Urothelium cell line (cell line): ENCODE measurements at regions not wholly inside any gene's neighbourhood (a gene's known extent, or its start where the extent isn't known, plus 50 kb on each side); places are given as distances from the start of the nearest gene placed in this dataset.
A peak's percentile ranks its signal among the peaks of the same experiment; 100 is the strongest.

ENCODE experiments used
- DNase-seq: peaks from one replicate; pipeline ENCODE4 v3.0.0; 2011; ENCODE audit warnings: low spot score, mixed read lengths
- FAIRE-seq: peaks from 2 replicates; lab custom pipeline; 2011; peaks lifted over from hg19 to GRCh38; lab: Jason Lieb, UNC

- FAIRE-seq (no peak), DNase-seq (no peak)
Measured at GRCh38 chr4:123904882-123905281, 508.3 kb downstream of the SPRY1 start.

- FAIRE-seq (no peak), DNase-seq (no peak)
Measured at GRCh38 chr4:123913598-123913997, 517.0 kb downstream of the SPRY1 start.

GRCh38 chr4:123916821-123917220 lies 520.2 kb downstream of the SPRY1 start:
- FAIRE-seq: no peak
- no peak for DNase-seq

- DNase-seq: no peak
Measured at GRCh38 chr4:123919576-123920098, 523.0 kb downstream of the SPRY1 start.

GRCh38 chr4:123921339-123921738 lies 524.7 kb downstream of the SPRY1 start:
- no peak for FAIRE-seq
- no peak for DNase-seq

More at GRCh38 chr4:123919576-123920098, 523.0 kb downstream of the SPRY1 start:
- no peak for FAIRE-seq

- DNase-seq: no peak
- FAIRE-seq: no peak
Measured at GRCh38 chr4:123922847-123923246, 526.3 kb downstream of the SPRY1 start.

GRCh38 chr4:123924536-123924935 lies 527.9 kb downstream of the SPRY1 start:
- DNase-seq (no peak), FAIRE-seq (no peak)

- no peak for FAIRE-seq
- no peak for DNase-seq
Measured at GRCh38 chr4:123929565-123929964, 533.0 kb downstream of the SPRY1 start.

- DNase-seq: no peak
Measured at GRCh38 chr4:123930996-123931395, 534.4 kb downstream of the SPRY1 start.

GRCh38 chr4:123934096-123934495 lies 537.5 kb downstream of the SPRY1 start:
- DNase-seq: no peak
- no peak for FAIRE-seq

More at GRCh38 chr4:123930996-123931395, 534.4 kb downstream of the SPRY1 start:
- FAIRE-seq: no peak

GRCh38 chr4:123936621-123937043 lies 540.0 kb downstream of the SPRY1 start:
- no peak for DNase-seq
- FAIRE-seq: no peak

- FAIRE-seq: no peak
- DNase-seq: no peak
Measured at GRCh38 chr4:123937581-123937980, 541.0 kb downstream of the SPRY1 start.

GRCh38 chr4:123939621-123940020 lies 543.0 kb downstream of the SPRY1 start:
- FAIRE-seq (no peak), DNase-seq (peak; percentile 75)

- no peak for FAIRE-seq
- no peak for DNase-seq
Measured at GRCh38 chr4:123940604-123941003, 544.0 kb downstream of the SPRY1 start.

- DNase-seq (no peak), FAIRE-seq (no peak)
Measured at GRCh38 chr4:123941306-123941705, 544.7 kb downstream of the SPRY1 start.

GRCh38 chr4:123943976-123944375 lies 547.4 kb downstream of the SPRY1 start:
- no peak for FAIRE-seq
- DNase-seq: no peak

GRCh38 chr4:123945301-123945700 lies 548.7 kb downstream of the SPRY1 start:
- DNase-seq (no peak), FAIRE-seq (no peak)

- FAIRE-seq (no peak), DNase-seq (no peak)
Measured at GRCh38 chr4:123950530-123950929, 553.9 kb downstream of the SPRY1 start.

GRCh38 chr4:123952530-123953274 lies 556.1 kb downstream of the SPRY1 start:
- no peak for FAIRE-seq
- no peak for DNase-seq

- FAIRE-seq: no peak
Measured at GRCh38 chr4:123953566-123953965, 557.0 kb downstream of the SPRY1 start.

GRCh38 chr4:123954220-123954619 lies 557.6 kb downstream of the SPRY1 start:
- DNase-seq: no peak

More at GRCh38 chr4:123953566-123953965, 557.0 kb downstream of the SPRY1 start:
- peak; percentile 11 for DNase-seq

GRCh38 chr4:123955167-123955800 lies 558.7 kb downstream of the SPRY1 start:
- DNase-seq (no peak), FAIRE-seq (no peak)

More at GRCh38 chr4:123954220-123954619, 557.6 kb downstream of the SPRY1 start:
- FAIRE-seq: no peak
